ENCODE measurements at regions not wholly inside any gene's neighbourhood (a gene's known extent, or its start where the extent isn't known, plus 50 kb on each side); places are given as distances from the start of the nearest gene placed in this dataset.

GRCh38 chr20:57786304-57786932 lies 76.6 kb upstream of the PMEPA1 start:
- Histone ChIP-seq H3K4me1 (ENCODE audit: control insufficient read depth, extremely low read depth, insufficient read depth, low read length) (no peaks in the 10 kb centered on the region), H3K9me1 (replicated peaks; ENCODE audit: control insufficient read depth, extremely low read depth, insufficient read depth, low read length) (no peaks in the 10 kb centered on the region), H3K4me2 (ENCODE audit: insufficient read depth, low read length) (no peak overlapping the region), H3K36me3 (ENCODE audit: control insufficient read depth in 2 of 2, extremely low read depth in 1 of 2, insufficient read depth in 2 of 2, low read length in 2 of 2) (no peaks in the 10 kb centered on the region), H2AFZ (ENCODE audit: low read depth, low read length) (no peak overlapping the region), H3K4me3 (replicated peaks in 1 of 3; ENCODE audit: insufficient read depth in 1 of 3, low read depth in 1 of 3, low read length in 3 of 3) (no peak overlapping the region), H3K27ac (ENCODE audit: insufficient read depth, low read depth, low read length) (no peak overlapping the region), H3K79me2 (ENCODE audit: control insufficient read depth, insufficient read depth, low read length) (no peaks in the 10 kb centered on the region), H3K9me3 (replicated peaks; ENCODE audit: control insufficient read depth, insufficient read depth, low read length) (no peaks in the 10 kb centered on the region), H3K27me3 (ENCODE audit: control insufficient read depth in 2 of 2, insufficient read depth in 2 of 2, low read length in 2 of 2) (no peaks in the 10 kb centered on the region), H4K20me1 (replicated peaks; ENCODE audit: control insufficient read depth, extremely low read depth, insufficient read depth, low read length) (no peaks in the 10 kb centered on the region), H3K9ac (replicated peaks; ENCODE audit: extremely low read depth, insufficient read depth, low read length) (no peak overlapping the region)
- CTCF ChIA-PET: interaction anchor here (1.1 kb wide), 1 partner anchor 42 kb away, joined by 3 read pairs; no protein-coding TSS in a partner anchor
- TF ChIP-seq CTCF (IDR thresholded peaks at IDR 0.05; ENCODE audit: extremely low read depth in 1 of 2, insufficient read depth in 1 of 2, low read depth in 1 of 2, low read length in 2 of 2): no peak
- no peak for TF ChIP-seq GATA2 (IDR thresholded peaks at IDR 0.05; ENCODE audit: insufficient read depth, insufficient read length, low read depth, low read length)
- no peak for TF ChIP-seq MAX (IDR thresholded peaks at IDR 0.05; ENCODE audit: insufficient read depth, insufficient read length)
- TF ChIP-seq JUN (IDR thresholded peaks at IDR 0.05; ENCODE audit: borderline replicate concordance, insufficient read depth, insufficient read length, low read depth): no peak
- FAIRE-seq (no peak), DNase-seq (ENCODE audit: low read depth, low spot score) (no peak)
- POLR2A ChIA-PET: no interaction called here
- intact Hi-C loops (cut with micrococcal nuclease): no loop called here
- BruUV-seq (replicated peaks): no TSS peak
- dilution Hi-C loops (cut with MboI; ENCODE audit: extremely low pct_ligation_motif_present, low sequenced_read_pairs): no loop called here

GRCh38 chr20:57785720-57786119 lies 75.9 kb upstream of the PMEPA1 start:
- ChIA-PET POLR2A (no interaction called here), CTCF (no interaction called here)
- intact Hi-C loops (cut with micrococcal nuclease): no loop called here

More at GRCh38 chr20:57785720-57786119, 75.9 kb upstream of the PMEPA1 start:
- DNase-seq (ENCODE audit: low read depth, low spot score) (no peak), FAIRE-seq (no peak)
- no TSS peak for BruUV-seq (replicated peaks)
- TF ChIP-seq MYC (IDR thresholded peaks at IDR 0.05; ENCODE audit: low read depth, low read length): no peak
- no peak for TF ChIP-seq MAX (IDR thresholded peaks at IDR 0.05; ENCODE audit: insufficient read depth, insufficient read length)
- no peak for TF ChIP-seq JUN (IDR thresholded peaks at IDR 0.05; ENCODE audit: borderline replicate concordance, insufficient read depth, insufficient read length, low read depth)
- no peak for TF ChIP-seq GATA2 (IDR thresholded peaks at IDR 0.05; ENCODE audit: insufficient read depth, insufficient read length, low read depth, low read length)
- TF ChIP-seq POLR2A (IDR thresholded peaks at IDR 0.05; ENCODE audit: low read depth, low read length): no peak
- TF ChIP-seq CTCF (IDR thresholded peaks at IDR 0.05; ENCODE audit: extremely low read depth in 1 of 2, insufficient read depth in 1 of 2, low read depth in 1 of 2, low read length in 2 of 2): no peak
- no peak for TF ChIP-seq FOS (IDR thresholded peaks at IDR 0.05; ENCODE audit: borderline replicate concordance, insufficient read depth, low read length)
- no peak for TF ChIP-seq POLR2AphosphoS5 (IDR thresholded peaks at IDR 0.05; ENCODE audit: insufficient read depth, low read depth, low read length)
- TF ChIP-seq EZH2 (IDR thresholded peaks at IDR 0.05; ENCODE audit: borderline replicate concordance, low read depth, low read length, severe bottlenecking): no peak
- dilution Hi-C loops (cut with MboI; ENCODE audit: extremely low pct_ligation_motif_present, low sequenced_read_pairs): no loop called here
- no peaks in the 10 kb centered on the region for H3K4me1 ChIP-seq (ENCODE audit: control insufficient read depth, extremely low read depth, insufficient read depth, low read length)
- H3K9ac ChIP-seq (replicated peaks; ENCODE audit: extremely low read depth, insufficient read depth, low read length): no peak overlapping the region
- no peaks in the 10 kb centered on the region for H3K9me1 ChIP-seq (replicated peaks; ENCODE audit: control insufficient read depth, extremely low read depth, insufficient read depth, low read length)
- H3K9me3 ChIP-seq (replicated peaks; ENCODE audit: control insufficient read depth, insufficient read depth, low read length): no peaks in the 10 kb centered on the region
- H3K27me3 ChIP-seq (ENCODE audit: control insufficient read depth in 2 of 2, insufficient read depth in 2 of 2, low read length in 2 of 2): no peaks in the 10 kb centered on the region
- no peak overlapping the region for H3K4me3 ChIP-seq (replicated peaks in 1 of 3; ENCODE audit: insufficient read depth in 1 of 3, low read depth in 1 of 3, low read length in 3 of 3)
- no peaks in the 10 kb centered on the region for H3K36me3 ChIP-seq (ENCODE audit: control insufficient read depth in 2 of 2, extremely low read depth in 1 of 2, insufficient read depth in 2 of 2, low read length in 2 of 2)
- no peaks in the 10 kb centered on the region for H3K79me2 ChIP-seq (ENCODE audit: control insufficient read depth, insufficient read depth, low read length)
- no peak overlapping the region for H3K4me2 ChIP-seq (ENCODE audit: insufficient read depth, low read length)
- no peak overlapping the region for H2AFZ ChIP-seq (ENCODE audit: low read depth, low read length)
- no peak overlapping the region for H3K27ac ChIP-seq (ENCODE audit: insufficient read depth, low read depth, low read length)
- H4K20me1 ChIP-seq (replicated peaks; ENCODE audit: control insufficient read depth, extremely low read depth, insufficient read depth, low read length): no peaks in the 10 kb centered on the region
